CD14-positive monocyte (primary cell): ENCODE measurements at regions not wholly inside any gene's neighbourhood (a gene's known extent, or its start where the extent isn't known, plus 50 kb on each side); places are given as distances from the start of the nearest gene placed in this dataset.

ENCODE experiments used
- DNase-seq, 3 donors: peaks; one replicate each; pipeline ENCODE4 v3.0.0-alpha.2; 2011 to 2022
- H2AFZ ChIP-seq: 2 replicates; pipeline ENCODE4 v1.6.0; 2012; ENCODE audit warnings: mild to moderate bottlenecking, low read depth, low read length, inconsistent platforms; ENCODE audit not compliant: insufficient read depth, poor library complexity, severe bottlenecking
- H3K27ac ChIP-seq, 2 donors: 1 replicate in 1 of 2; 2 replicates in 1 of 2; pipeline ENCODE4 v1.5.1; 2012 to 2013; ENCODE audit warnings: low read length in 2 of 2, control low read depth in 1 of 2, inconsistent platforms in 1 of 2, low read depth in 1 of 2, mild to moderate bottlenecking in 1 of 2
- H3K27me3 ChIP-seq, 2 donors: one replicate each; pipeline versions ENCODE4 v1.6.0 to v1.6.1; 2011 to 2013; ENCODE audit warnings: low read length in 2 of 2; ENCODE audit not compliant: control insufficient read depth in 2 of 2, insufficient read depth in 2 of 2
- H3K36me3 ChIP-seq, 2 donors: replicated peaks in 1 of 2; 1 replicate in 1 of 2; 2 replicates in 1 of 2; pipeline versions ENCODE4 v1.5.1 to v1.6.1; 2012 to 2013; ENCODE audit warnings: low read length in 2 of 2, control low read depth in 1 of 2, inconsistent platforms in 1 of 2, mild to moderate bottlenecking in 1 of 2; ENCODE audit not compliant: insufficient read depth in 2 of 2, control insufficient read depth in 1 of 2
- H3K4me1 ChIP-seq, 2 donors: 1 replicate in 1 of 2; 2 replicates in 1 of 2; pipeline versions ENCODE4 v1.5.1 to v1.6.1; 2012 to 2013; ENCODE audit warnings: low read length in 2 of 2, control low read depth in 1 of 2, inconsistent platforms in 1 of 2, mild to moderate bottlenecking in 1 of 2, moderate library complexity in 1 of 2; ENCODE audit not compliant: insufficient read depth in 2 of 2, control insufficient read depth in 1 of 2
- H3K4me2 ChIP-seq: replicated peaks from 2 replicates; pipeline ENCODE3; 2012; ENCODE audit warnings: low read length, moderate library complexity, mild to moderate bottlenecking; ENCODE audit not compliant: poor library complexity, severe bottlenecking; ENCODE audit errors: extremely low read depth
- H3K4me3 ChIP-seq, 3 experiments: fragments of 200-600 bp in 1 of 3; sonication (generic) in 1 of 3; replicated peaks in 1 of 3; 1 replicate in 2 of 3; 2 replicates in 1 of 3; pipeline ENCODE4 v1.5.1; 2011 to 2013; ENCODE audit warnings: low read length in 3 of 3, mild to moderate bottlenecking in 3 of 3, control low read depth in 2 of 3, low read depth in 2 of 3, inconsistent platforms in 1 of 3, moderate library complexity in 1 of 3
- H3K79me2 ChIP-seq: 2 replicates; pipeline ENCODE4 v1.6.0; 2012; ENCODE audit warnings: mild to moderate bottlenecking, control low read depth, inconsistent platforms, low read length, moderate library complexity; ENCODE audit not compliant: insufficient read depth
- H3K9ac ChIP-seq: 2 replicates; pipeline ENCODE4 v1.6.0; 2017; ENCODE audit warnings: low read length, mild to moderate bottlenecking; ENCODE audit not compliant: insufficient read depth, poor library complexity, severe bottlenecking
- H3K9me3 ChIP-seq, 2 donors: replicated peaks in 1 of 2; 1 replicate in 1 of 2; 2 replicates in 1 of 2; pipeline versions ENCODE4 v1.5.1 to v1.6.1; 2012 to 2013; ENCODE audit warnings: low read length in 2 of 2, control low read depth in 1 of 2; ENCODE audit not compliant: control insufficient read depth in 1 of 2, insufficient read depth in 1 of 2
- H4K20me1 ChIP-seq: 2 replicates; pipeline ENCODE4 v1.6.0; 2012; ENCODE audit warnings: mild to moderate bottlenecking, low read length, control low read depth, moderate library complexity; ENCODE audit not compliant: insufficient read depth
- H3K27ac Mint-ChIP-seq, 7 donors: one replicate each; pipeline ENCODE4 v1.8.0; 2020; ENCODE audit warnings: mild to moderate bottlenecking in 7 of 7, mixed read lengths in 7 of 7, moderate library complexity in 6 of 7, inconsistent platforms in 2 of 7
- H3K27me3 Mint-ChIP-seq, 3 donors: one replicate each; pipeline ENCODE4 v1.8.0; 2021 to 2022; ENCODE audit warnings: low read depth in 3 of 3, mild to moderate bottlenecking in 3 of 3, mixed read lengths in 3 of 3, moderate library complexity in 3 of 3, inconsistent platforms in 1 of 3
- H3K36me3 Mint-ChIP-seq, 2 donors: one replicate each; pipeline ENCODE4 v1.8.0; 2020; ENCODE audit warnings: mixed read lengths in 2 of 2, inconsistent platforms in 1 of 2, mild to moderate bottlenecking in 1 of 2
- H3K4me1 Mint-ChIP-seq: one replicate; pipeline ENCODE4 v1.8.0; 2020; ENCODE audit warnings: mild to moderate bottlenecking, mixed read lengths
- H3K4me3 Mint-ChIP-seq, 2 donors: one replicate each; pipeline ENCODE4 v1.8.0; 2020; ENCODE audit warnings: mild to moderate bottlenecking in 2 of 2, mixed read lengths in 2 of 2, moderate library complexity in 1 of 2
- H3K9me3 Mint-ChIP-seq, 7 donors: one replicate each; pipeline ENCODE4 v1.8.0; 2020 to 2022; ENCODE audit warnings: mixed read lengths in 7 of 7, mild to moderate bottlenecking in 6 of 7, moderate library complexity in 6 of 7, inconsistent platforms in 2 of 7
- CTCF ChIP-seq: fragments of 200-600 bp; IDR thresholded peaks from one replicate; pipeline ENCODE4 v1.8.0; 2022; ENCODE audit warnings: antibody characterized with exemption, mild to moderate bottlenecking
- WGBS: methylation state at CpG from one replicate; pipeline ENCODE4 v1.1.5; 2013; ENCODE audit warnings: missing lambda C conversion rate; ENCODE audit not compliant: insufficient coverage; 5-methylcytosine and 5-hydroxymethylcytosine counted together
- intact Hi-C, 2 donors: fragments of 100-400 bp; cut with micrococcal nuclease; formaldehyde crosslinking; loops; one replicate each; pipeline versions ENCODE4 v1.15.0 to v1.15.1; 2023

- H3K27ac Mint-ChIP-seq, result no peak overlapping the region
- intact Hi-C loops, result no loop called here
- H3K27me3 Mint-ChIP-seq, result peaks cover 0 to 25% (median 0%) of the 10 kb centered on the region in 3 donors
Observed at GRCh38 chrX:16240968-16241367, 73.7 kb downstream of the MAGEB17 start.

GRCh38 chrX:16250296-16250695 is 83.0 kb downstream of the MAGEB17 start:
- peaks cover 0 to 2% (median 0%) of the 10 kb centered on the region in 7 donors for H3K9me3 Mint-ChIP-seq
- Histone ChIP-seq H3K4me1 (no peaks in the 10 kb centered on the region), H2AFZ (no peak overlapping the region), H3K4me3 (no peak overlapping the region), H3K9me3 (no peaks in the 10 kb centered on the region), H3K9ac (no peak overlapping the region), H3K4me2 (no peak overlapping the region), H3K79me2 (no peaks in the 10 kb centered on the region), H3K36me3 (no peaks in the 10 kb centered on the region), H3K27ac (no peak overlapping the region), H3K27me3 (peaks cover 0 to 33% of the 10 kb centered on the region in 2 donors), H4K20me1 (no peaks in the 10 kb centered on the region)
- no CpG with 5 or more reads among the region's 1 CpG for WGBS
- DNase-seq, result no peak
- H3K27ac Mint-ChIP-seq, result no peak overlapping the region
- H3K4me3 Mint-ChIP-seq, result no peak overlapping the region
- H3K36me3 Mint-ChIP-seq, result no peaks in the 10 kb centered on the region
- no peaks in the 10 kb centered on the region for H3K4me1 Mint-ChIP-seq
- intact Hi-C loops, result no loop called here
- peaks cover 2 to 7% (median 4%) of the 10 kb centered on the region in 3 donors for H3K27me3 Mint-ChIP-seq
- no peak for TF ChIP-seq CTCF

More at GRCh38 chrX:16240968-16241367, 73.7 kb downstream of the MAGEB17 start:
- H3K9me3 ChIP-seq, result no peaks in the 10 kb centered on the region
- Mint-ChIP-seq H3K4me3 (no peak overlapping the region), H3K4me1 (no peaks in the 10 kb centered on the region), H3K9me3 (peaks cover 0 to 9% (median 3%) of the 10 kb centered on the region in 7 donors), H3K36me3 (no peaks in the 10 kb centered on the region)
- no peak overlapping the region for H3K4me3 ChIP-seq
- no peaks in the 10 kb centered on the region for H3K79me2 ChIP-seq
- H2AFZ ChIP-seq, result no peak overlapping the region
- DNase-seq, result no peak
- no peak overlapping the region for H3K9ac ChIP-seq
- H3K4me2 ChIP-seq, result no peak overlapping the region
- no peaks in the 10 kb centered on the region for H3K4me1 ChIP-seq
- no peak overlapping the region for H3K27ac ChIP-seq
- H3K36me3 ChIP-seq, result no peaks in the 10 kb centered on the region
- no peak for TF ChIP-seq CTCF
- H3K27me3 ChIP-seq, result peaks cover 0 to 16% of the 10 kb centered on the region in 2 donors
- no peaks in the 10 kb centered on the region for H4K20me1 ChIP-seq
